Spleen (tissue), 7 donors: ENCODE measurements at regions not wholly inside any gene's neighbourhood (a gene's known extent, or its start where the extent isn't known, plus 50 kb on each side); places are given as distances from the start of the nearest gene placed in this dataset.

Source experiments
- CTCF ChIP-seq, 11 experiments: fragments of 200-600 bp in 7 of 11; fragments of 450-650 bp in 4 of 11; sonication (generic) in 4 of 11; IDR thresholded peaks in 8 of 11; conservative IDR thresholded peaks in 3 of 11; 1 replicate in 7 of 11; 2 replicates in 4 of 11; pipeline versions ENCODE4 v1.4.0 to v1.8.0; 2016 to 2021; ENCODE audit warnings: antibody characterized with exemption in 11 of 11, inconsistent platforms in 4 of 11, mild to moderate bottlenecking in 1 of 11
- POLR2AphosphoS5 ChIP-seq, 3 donors: sonication (generic); formaldehyde crosslinking; IDR thresholded peaks; one replicate each; pipeline ENCODE4 v1.5.1; 2017; ENCODE audit warnings: antibody characterized with exemption in 3 of 3
- donor health status: DM: no; HTN: no; CAD: no; lungs with moderate emphysema.
- donor health status: DM: no; HTN: no; CAD: no.
- donor health status: DM: no; HTN: no; CAD: no.

- TF ChIP-seq POLR2AphosphoS5 (IDR thresholded peaks at IDR 0.05) (no peak), CTCF (IDR thresholded peaks at IDR 0.05 in 8 of 11, conservative IDR thresholded peaks at IDR 0.05 in 3 of 11) (no peak)
Observed at GRCh38 chr18:25704071-25704470, 352.1 kb upstream of the ZNF521 start.
